ENCODE measurements at regions not wholly inside any gene's neighbourhood (a gene's known extent, or its start where the extent isn't known, plus 50 kb on each side); places are given as distances from the start of the nearest gene placed in this dataset.
"Not testable (repeated sequence)": the region's sequence is repeated elsewhere in the genome, so short reads cannot be mapped to it uniquely, and the experiment has no call there.

DNA sequence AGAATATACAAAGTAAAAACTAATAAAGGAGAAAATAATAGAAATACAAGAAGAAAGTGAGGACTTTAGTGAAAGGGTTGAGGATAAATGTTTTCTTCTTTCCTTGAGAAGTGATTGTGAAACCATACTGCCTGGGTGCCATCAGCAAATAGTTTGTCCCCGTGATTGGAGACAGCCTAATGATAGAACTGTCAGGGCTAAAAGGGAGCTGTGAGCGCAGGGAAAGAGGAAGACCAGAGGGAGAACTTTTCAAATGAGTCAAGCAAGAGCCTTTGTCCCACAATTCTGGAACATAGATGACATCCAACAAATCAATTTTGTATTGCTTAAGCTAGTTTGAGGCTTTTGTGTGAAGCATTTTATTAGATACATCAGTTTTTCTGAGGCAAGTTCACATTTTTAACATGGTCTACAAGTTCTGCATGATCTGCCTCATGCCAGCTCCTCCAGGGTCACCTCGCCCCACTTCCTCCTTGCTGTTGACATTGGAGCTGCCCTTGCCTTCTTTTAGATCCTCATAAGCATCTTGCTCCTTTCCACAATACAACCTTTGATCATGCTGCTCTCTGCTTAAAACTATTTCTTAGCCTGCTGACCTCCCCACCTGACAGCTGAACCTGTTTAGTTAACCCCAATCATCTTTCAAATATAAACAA is 213.4 kb upstream of the REG3G start:
- ChIA-PET CTCF (no interaction called here), POLR2A (ENCODE audit: low non-redundant PET) (no interaction called here)
- TF ChIP-seq, protein P1, sequence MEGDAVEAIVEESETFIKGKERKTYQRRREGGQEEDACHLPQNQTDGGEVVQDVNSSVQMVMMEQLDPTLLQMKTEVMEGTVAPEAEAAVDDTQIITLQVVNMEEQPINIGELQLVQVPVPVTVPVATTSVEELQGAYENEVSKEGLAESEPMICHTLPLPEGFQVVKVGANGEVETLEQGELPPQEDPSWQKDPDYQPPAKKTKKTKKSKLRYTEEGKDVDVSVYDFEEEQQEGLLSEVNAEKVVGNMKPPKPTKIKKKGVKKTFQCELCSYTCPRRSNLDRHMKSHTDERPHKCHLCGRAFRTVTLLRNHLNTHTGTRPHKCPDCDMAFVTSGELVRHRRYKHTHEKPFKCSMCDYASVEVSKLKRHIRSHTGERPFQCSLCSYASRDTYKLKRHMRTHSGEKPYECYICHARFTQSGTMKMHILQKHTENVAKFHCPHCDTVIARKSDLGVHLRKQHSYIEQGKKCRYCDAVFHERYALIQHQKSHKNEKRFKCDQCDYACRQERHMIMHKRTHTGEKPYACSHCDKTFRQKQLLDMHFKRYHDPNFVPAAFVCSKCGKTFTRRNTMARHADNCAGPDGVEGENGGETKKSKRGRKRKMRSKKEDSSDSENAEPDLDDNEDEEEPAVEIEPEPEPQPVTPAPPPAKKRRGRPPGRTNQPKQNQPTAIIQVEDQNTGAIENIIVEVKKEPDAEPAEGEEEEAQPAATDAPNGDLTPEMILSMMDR (conservative IDR thresholded peaks at IDR 0.05; ENCODE audit: low read depth) = no peak
- DNase-seq (ENCODE audit: low spot score) = no peak
- H3K27ac ChIP-seq = no peak overlapping the region

DNA sequence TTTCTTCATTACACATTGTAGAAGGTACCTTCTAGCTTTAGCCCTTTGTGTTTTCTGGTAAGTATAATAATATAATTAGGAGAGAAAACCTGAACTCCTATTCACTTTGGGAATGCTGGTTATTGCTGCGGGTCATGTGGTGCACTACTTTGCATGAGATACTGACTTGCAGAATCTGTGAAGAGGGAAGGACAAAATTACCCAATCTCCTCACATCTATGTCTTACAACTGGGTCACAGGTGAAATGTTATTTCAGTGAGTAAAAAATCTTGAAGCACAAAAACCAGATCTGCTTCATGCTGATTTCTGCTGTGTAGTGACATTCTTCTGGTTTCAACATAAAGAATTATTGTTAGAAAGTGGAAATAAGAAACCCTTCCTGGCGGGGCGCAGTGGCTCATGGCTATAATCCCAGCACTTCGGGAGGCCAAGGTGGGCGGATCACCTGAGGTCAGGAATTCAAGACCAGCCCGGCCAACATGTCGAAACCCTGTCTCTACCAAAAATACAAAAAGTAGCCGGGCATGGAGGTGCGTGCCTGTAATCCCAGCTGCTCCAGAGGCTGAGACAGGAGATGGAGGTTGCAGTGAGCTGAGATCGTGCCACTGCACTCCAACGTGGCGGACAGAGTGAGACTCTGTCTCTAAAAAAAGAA is 211.0 kb upstream of the REG3G start:
- H3K27ac ChIP-seq = no peak overlapping the region
- POLR2A ChIA-PET (ENCODE audit: low non-redundant PET) = no interaction called here
- TF ChIP-seq, protein P1 (conservative IDR thresholded peaks at IDR 0.05; ENCODE audit: low read depth) = no peak
- DNase-seq (ENCODE audit: low spot score) = no peak
- CTCF ChIA-PET = no interaction called here

DNA sequence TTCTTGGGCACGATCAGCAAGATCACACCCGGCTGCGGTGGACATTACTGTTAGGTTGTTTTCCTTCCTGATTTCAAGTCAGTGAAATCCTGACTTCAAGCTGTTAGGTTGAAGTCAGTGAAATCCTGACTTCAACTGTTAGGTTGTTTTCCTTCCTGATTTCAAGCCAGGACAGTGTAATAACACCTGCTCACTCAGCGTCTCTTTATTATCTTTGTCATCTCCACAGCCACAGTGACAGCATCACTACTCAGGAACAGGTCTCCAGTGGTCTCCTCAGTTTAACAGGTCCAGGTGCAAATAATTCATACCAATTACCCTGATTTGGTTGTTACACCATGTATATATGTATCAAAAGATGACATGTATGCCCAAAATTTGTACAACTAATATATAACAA is 208.1 kb upstream of the REG3G start:
- no peak overlapping the region for H3K27ac ChIP-seq
- CTCF ChIA-PET = interaction anchor here (0.6 kb wide), 1 partner anchor 19 kb away, joined by 3 read pairs; no protein-coding TSS in a partner anchor
- POLR2A ChIA-PET (ENCODE audit: low non-redundant PET) = no interaction called here
- TF ChIP-seq, protein P1 (conservative IDR thresholded peaks at IDR 0.05; ENCODE audit: low read depth) = no peak
- no peak for DNase-seq (ENCODE audit: low spot score)

DNA sequence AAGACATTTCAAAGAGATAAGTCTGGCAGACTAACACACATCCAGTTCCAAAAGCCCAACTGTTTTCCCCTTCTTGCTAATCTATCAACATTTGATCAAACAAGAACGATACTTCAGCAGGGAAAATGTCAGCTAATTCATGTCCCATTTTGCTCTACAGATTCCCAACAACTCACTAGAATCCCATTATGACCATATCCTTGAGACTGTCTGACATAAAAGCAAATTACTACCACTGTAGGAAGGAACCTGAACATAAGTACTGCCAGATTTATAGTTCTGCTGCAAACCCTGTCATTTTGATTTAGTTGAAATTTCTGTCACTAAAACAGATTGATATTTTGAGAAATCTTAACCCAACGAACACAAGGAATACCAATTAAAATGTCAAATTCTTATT is 193.0 kb upstream of the REG3G start:
- TF ChIP-seq, protein P1 (conservative IDR thresholded peaks at IDR 0.05; ENCODE audit: low read depth) = no peak
- no peak for DNase-seq (ENCODE audit: low spot score)
- POLR2A ChIA-PET (ENCODE audit: low non-redundant PET) = no interaction called here
- no peak overlapping the region for H3K27ac ChIP-seq
- CTCF ChIA-PET = no interaction called here

DNA sequence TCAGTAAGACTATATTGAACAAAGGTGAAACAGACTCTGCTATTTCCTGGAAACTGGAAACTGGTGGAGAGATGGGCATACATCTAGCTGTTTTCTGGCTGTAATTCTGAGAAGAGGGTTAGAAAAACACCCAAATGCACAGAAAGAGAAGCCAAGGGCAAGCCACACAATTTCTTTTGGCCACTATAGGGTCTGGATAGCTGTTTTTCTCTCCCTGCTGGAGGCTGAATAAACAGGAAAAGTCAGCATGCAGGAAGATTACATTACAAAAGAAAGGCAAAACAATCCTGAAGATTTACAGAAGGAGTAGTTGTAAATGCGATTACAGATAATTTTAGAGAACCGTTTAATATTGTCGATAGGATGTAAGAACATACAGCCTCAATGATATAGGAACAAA is 186.2 kb upstream of the REG3G start:
- DNase-seq (ENCODE audit: low spot score) = no peak
- TF ChIP-seq, protein P1 (conservative IDR thresholded peaks at IDR 0.05; ENCODE audit: low read depth) = no peak
- CTCF ChIA-PET = no interaction called here
- POLR2A ChIA-PET (ENCODE audit: low non-redundant PET) = no interaction called here
- no peak overlapping the region for H3K27ac ChIP-seq

DNA sequence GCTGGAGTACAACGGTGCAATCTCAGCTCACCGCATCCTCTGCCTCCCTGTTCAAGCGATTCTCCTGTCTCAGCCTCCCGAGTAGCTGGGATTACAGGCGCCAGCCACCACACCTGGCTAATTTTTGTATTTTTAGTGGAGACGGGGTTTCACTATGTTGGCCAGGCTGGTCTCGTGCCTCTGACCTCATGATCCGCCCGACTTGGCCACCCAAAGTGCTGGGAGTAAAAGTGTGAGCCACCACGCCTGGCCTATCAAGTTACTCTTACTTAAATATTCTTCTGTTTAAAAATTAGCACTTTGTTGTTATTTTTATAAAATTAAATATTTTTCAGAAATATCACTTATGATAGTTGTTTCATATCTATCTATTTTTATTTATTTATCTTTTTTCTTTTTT is 185.2 kb upstream of the REG3G start:
- CTCF ChIA-PET; POLR2A ChIA-PET (ENCODE audit: low non-redundant PET); DNase-seq (ENCODE audit: low spot score); H3K27ac ChIP-seq: not testable (repeated sequence)

DNA sequence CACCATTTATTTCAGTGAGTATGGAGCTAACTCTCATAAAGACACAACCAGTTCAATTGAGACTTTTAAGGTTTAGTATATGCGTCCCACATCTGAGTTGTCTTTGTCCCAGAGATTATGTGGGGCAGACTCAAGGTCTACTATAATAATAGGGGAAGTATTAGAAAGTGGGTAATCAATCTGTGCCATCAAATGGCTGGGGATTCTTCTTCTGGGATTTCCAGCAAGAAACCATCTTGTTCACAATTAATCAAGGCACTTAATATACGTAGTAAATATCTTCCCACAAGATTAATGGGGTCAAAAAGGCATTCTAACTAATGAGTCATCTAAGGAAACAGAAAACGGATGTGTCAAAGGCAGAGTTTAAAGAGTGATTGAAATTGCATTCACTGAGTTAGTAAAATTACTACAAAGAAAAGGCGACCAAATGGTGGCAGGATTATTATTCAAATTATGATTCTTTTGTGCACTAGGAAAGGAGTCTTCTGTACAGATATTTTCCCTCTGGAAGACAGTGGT is 179.8 kb upstream of the REG3G start:
- TF ChIP-seq, protein P1 (conservative IDR thresholded peaks at IDR 0.05; ENCODE audit: low read depth) = no peak
- H3K27ac ChIP-seq = no peak overlapping the region
- CTCF ChIA-PET = no interaction called here
- POLR2A ChIA-PET (ENCODE audit: low non-redundant PET) = no interaction called here
- peak; percentile 8 for DNase-seq (ENCODE audit: low spot score)

Measured in RWPE1 (cell line).